ENCODE measurements at regions not wholly inside any gene's neighbourhood (a gene's known extent, or its start where the extent isn't known, plus 50 kb on each side); places are given as distances from the start of the nearest gene placed in this dataset.
"Not testable (repeated sequence)": the region's sequence is repeated elsewhere in the genome, so short reads cannot be mapped to it uniquely, and the experiment has no call there.

DNA sequence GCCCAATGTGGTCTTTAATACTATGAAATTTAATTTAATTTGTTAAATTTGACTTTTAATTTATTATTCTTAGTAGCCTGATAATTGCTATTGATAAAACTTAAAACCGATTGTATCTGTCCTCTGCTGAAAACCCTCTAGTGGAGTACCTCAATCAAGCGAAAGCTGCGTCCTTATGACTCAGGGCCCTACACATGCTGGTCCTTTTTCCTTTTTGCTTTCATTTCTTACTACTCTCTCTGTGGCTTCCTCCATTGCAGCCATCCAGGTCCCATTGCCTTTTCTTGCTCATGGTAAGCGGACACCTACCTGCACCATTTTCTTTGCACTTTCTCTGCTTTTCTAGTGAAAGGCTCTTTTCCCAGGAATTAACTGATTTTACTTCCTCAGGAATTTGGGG, 301.1 kb downstream of the INHBA start:
- no peak overlapping the region for H3K4me3 ChIP-seq (ENCODE audit: low read depth in 1 of 2, low read length in 1 of 2)
- no peaks in the 10 kb centered on the region for H3K36me3 ChIP-seq
- no peaks in the 10 kb centered on the region for H3K27me3 ChIP-seq
- H3K27ac ChIP-seq = no peak overlapping the region
- H3K4me1 ChIP-seq (ENCODE audit: control insufficient read depth in 1 of 2, insufficient read depth in 1 of 2, low read depth in 1 of 2, low read length in 1 of 2) = no peaks in the 10 kb centered on the region
- H3K9me3 ChIP-seq = no peaks in the 10 kb centered on the region
- TF ChIP-seq, protein P1, sequence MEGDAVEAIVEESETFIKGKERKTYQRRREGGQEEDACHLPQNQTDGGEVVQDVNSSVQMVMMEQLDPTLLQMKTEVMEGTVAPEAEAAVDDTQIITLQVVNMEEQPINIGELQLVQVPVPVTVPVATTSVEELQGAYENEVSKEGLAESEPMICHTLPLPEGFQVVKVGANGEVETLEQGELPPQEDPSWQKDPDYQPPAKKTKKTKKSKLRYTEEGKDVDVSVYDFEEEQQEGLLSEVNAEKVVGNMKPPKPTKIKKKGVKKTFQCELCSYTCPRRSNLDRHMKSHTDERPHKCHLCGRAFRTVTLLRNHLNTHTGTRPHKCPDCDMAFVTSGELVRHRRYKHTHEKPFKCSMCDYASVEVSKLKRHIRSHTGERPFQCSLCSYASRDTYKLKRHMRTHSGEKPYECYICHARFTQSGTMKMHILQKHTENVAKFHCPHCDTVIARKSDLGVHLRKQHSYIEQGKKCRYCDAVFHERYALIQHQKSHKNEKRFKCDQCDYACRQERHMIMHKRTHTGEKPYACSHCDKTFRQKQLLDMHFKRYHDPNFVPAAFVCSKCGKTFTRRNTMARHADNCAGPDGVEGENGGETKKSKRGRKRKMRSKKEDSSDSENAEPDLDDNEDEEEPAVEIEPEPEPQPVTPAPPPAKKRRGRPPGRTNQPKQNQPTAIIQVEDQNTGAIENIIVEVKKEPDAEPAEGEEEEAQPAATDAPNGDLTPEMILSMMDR (IDR thresholded peaks at IDR 0.05) = no peak

DNA sequence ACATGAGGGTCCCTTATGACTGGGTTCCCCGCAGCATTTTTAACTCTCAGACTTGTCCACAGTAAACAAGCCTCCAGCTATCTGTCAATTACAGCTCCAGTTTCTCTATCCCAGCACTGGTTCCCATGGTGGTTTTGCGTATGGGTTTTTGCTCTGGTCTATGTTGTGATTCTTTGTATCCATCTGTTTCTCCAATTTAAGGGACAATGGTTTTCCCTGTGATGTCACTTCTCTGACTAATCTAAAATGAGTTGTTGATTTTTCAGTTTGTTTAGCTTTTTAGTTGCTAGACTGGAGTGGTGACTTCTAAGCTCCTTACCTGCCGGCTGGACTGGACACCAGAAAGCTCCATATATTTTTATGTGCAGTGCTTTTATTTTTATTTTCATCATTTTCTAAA, 303.7 kb downstream of the INHBA start:
- TF ChIP-seq, protein P1 (IDR thresholded peaks at IDR 0.05) = no peak
- no peaks in the 10 kb centered on the region for H3K9me3 ChIP-seq
- H3K27ac ChIP-seq = no peak overlapping the region
- no peak overlapping the region for H3K4me3 ChIP-seq (ENCODE audit: low read depth in 1 of 2, low read length in 1 of 2)
- no peaks in the 10 kb centered on the region for H3K4me1 ChIP-seq (ENCODE audit: control insufficient read depth in 1 of 2, insufficient read depth in 1 of 2, low read depth in 1 of 2, low read length in 1 of 2)
- H3K36me3 ChIP-seq = no peaks in the 10 kb centered on the region
- H3K27me3 ChIP-seq = no peaks in the 10 kb centered on the region

DNA sequence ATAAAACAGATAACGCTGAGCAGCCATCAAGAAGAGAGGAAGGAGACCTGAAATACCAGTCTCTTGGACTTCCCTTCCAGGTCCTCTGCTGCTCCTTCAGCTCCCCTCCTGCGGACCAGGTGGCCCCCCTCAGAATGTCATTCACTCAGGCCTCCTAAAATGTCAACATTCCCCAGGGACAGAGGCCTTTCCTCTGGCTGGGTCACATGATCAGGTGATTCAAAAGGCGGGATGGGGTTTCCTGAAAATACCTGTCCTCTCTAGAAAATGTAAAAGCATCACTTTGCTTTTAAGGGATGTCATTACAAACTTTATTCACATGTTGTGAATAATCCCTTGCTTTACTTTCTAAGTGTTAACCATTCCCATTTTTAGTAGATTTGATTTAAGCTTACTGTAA, 311.1 kb downstream of the INHBA start:
- Histone ChIP-seq H3K4me1 (ENCODE audit: control insufficient read depth in 1 of 2, insufficient read depth in 1 of 2, low read depth in 1 of 2, low read length in 1 of 2) (no peaks in the 10 kb centered on the region), H3K27ac (no peak overlapping the region), H3K9me3 (no peaks in the 10 kb centered on the region), H3K4me3 (ENCODE audit: low read depth in 1 of 2, low read length in 1 of 2) (no peak overlapping the region), H3K27me3 (no peaks in the 10 kb centered on the region), H3K36me3 (no peaks in the 10 kb centered on the region)
- TF ChIP-seq, protein P1 (IDR thresholded peaks at IDR 0.05) = no peak

DNA sequence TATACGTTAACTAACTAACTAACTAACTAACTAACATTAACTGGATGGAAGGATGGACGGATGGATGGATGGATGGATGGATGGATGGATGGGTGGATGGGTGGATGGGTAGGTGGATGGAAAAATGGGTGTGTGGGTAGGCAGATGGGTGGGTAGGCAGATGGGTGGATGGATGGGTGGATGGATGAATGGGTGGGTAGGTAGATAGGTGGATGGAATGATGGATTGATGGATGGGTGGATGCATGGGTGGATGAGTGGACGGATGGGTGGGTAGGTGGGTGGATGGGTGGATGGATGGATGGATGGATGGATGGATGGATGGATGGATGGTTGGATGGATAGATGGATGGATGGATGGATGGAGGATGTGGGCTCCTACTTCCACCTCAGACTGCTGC, 314.0 kb downstream of the INHBA start:
- H3K27ac ChIP-seq; H3K9me3 ChIP-seq; H3K4me3 ChIP-seq (ENCODE audit: low read depth in 1 of 2, low read length in 1 of 2); H3K27me3 ChIP-seq; H3K4me1 ChIP-seq (ENCODE audit: control insufficient read depth in 1 of 2, insufficient read depth in 1 of 2, low read depth in 1 of 2, low read length in 1 of 2); H3K36me3 ChIP-seq: not testable (repeated sequence)

DNA sequence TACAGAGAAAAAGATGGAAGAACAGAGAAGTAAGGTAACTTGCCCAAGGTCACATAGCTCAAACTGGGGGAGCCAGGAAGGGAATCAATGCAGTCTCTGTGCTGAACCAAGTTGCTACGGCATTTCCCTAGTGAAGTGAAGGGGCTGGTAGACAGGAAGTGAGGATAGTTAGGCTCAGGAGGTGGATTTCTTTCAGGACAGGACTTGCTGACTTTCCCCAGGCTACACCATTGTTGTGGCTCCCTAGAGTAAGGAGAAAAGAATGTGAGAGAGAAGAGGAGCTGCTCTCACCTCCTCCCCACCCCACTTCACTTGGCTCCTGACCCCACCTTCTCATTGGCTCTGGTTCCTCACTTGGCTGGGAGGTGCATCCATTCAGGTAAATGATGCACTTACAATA, 316.9 kb downstream of the INHBA start:
- Histone ChIP-seq H3K9me3 (no peaks in the 10 kb centered on the region), H3K4me1 (ENCODE audit: control insufficient read depth in 1 of 2, insufficient read depth in 1 of 2, low read depth in 1 of 2, low read length in 1 of 2) (no peaks in the 10 kb centered on the region), H3K27ac (no peak overlapping the region), H3K27me3 (no peaks in the 10 kb centered on the region), H3K4me3 (ENCODE audit: low read depth in 1 of 2, low read length in 1 of 2) (no peak overlapping the region), H3K36me3 (no peaks in the 10 kb centered on the region)
- TF ChIP-seq, protein P1 (IDR thresholded peaks at IDR 0.05) = no peak

DNA sequence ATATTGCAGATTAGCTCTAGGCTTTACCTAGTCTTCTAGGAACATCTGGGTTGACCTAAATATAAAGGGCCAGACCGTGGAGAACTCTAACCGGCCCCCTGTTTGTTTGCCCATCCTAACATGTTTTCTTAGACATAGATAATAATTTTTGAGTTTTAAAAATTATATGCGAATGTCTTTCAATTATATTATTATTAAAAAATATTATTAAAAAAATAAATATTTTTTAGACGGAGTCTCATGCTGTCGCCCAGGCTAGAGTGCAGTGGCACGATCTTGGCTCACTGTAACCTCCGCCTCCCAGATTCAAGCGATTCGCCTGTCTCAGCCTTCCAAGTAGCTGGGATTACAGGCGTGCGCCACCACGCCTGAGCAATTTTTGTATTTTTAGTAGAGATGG, 318.5 kb downstream of the INHBA start:
- Histone ChIP-seq H3K9me3 (no peaks in the 10 kb centered on the region), H3K36me3 (no peaks in the 10 kb centered on the region), H3K4me1 (ENCODE audit: control insufficient read depth in 1 of 2, insufficient read depth in 1 of 2, low read depth in 1 of 2, low read length in 1 of 2) (no peaks in the 10 kb centered on the region), H3K4me3 (ENCODE audit: low read depth in 1 of 2, low read length in 1 of 2) (no peak overlapping the region), H3K27me3 (no peaks in the 10 kb centered on the region), H3K27ac (no peak overlapping the region)
- TF ChIP-seq, protein P1 (IDR thresholded peaks at IDR 0.05) = no peak
